HepG2 (cell line): ENCODE measurements at regions not wholly inside any gene's neighbourhood (a gene's known extent, or its start where the extent isn't known, plus 50 kb on each side); places are given as distances from the start of the nearest gene placed in this dataset.

Experiments
- CTCF ChIP-seq: sonication (generic); formaldehyde crosslinking; IDR thresholded peaks from 2 replicates; pipeline ENCODE4 v1.5.0; 2020; ENCODE audit warnings: mild to moderate bottlenecking, missing genetic modification reagents, moderate library complexity
- EZH2 ChIP-seq: conservative IDR thresholded peaks from 2 replicates; pipeline ENCODE4 v1.6.1; 2012; ENCODE audit warnings: mild to moderate bottlenecking, low read depth, low read length, moderate library complexity
- SP5 ChIP-seq: IDR thresholded peaks from 2 replicates; pipeline ENCODE4 v1.6.1; 2016; ENCODE audit warnings: low read depth, borderline replicate concordance
- TF ChIP-seq, protein P1 (sequence below): sonication (generic); formaldehyde crosslinking; IDR thresholded peaks from 2 replicates; pipeline ENCODE4 v1.4.0; 2020; ENCODE audit warnings: mild to moderate bottlenecking, missing genetic modification reagents
- TF ChIP-seq, protein P2 (sequence below): sonication (generic); formaldehyde crosslinking; IDR thresholded peaks from 2 replicates; pipeline ENCODE4 v1.4.0; 2020; ENCODE audit warnings: missing genetic modification reagents

DNA sequence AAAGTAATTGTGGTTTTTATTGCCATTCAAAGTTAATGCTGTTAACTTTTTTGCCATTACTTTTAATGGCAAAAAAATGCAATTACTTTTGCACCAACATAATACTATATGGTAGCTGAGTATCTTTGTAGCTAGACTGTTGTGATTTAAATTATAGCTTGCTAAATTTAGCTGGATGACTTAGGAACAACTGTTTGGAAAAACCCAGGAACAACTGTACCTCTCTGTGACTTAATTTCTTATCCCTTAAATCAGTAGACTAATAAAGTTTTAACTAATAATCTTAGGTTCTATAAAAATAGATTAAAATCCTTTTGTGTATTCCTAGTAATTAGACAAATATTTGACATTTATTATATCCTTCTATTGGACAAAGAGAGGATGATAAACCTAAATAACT lies 268.2 kb downstream of the TENT5A start:
- TF ChIP-seq EZH2 (no peak), CTCF (CRISPR knock-in tag) (no peak), SP5 (CRISPR knock-in tag) (no peak)
- TF ChIP-seq, protein P1, sequence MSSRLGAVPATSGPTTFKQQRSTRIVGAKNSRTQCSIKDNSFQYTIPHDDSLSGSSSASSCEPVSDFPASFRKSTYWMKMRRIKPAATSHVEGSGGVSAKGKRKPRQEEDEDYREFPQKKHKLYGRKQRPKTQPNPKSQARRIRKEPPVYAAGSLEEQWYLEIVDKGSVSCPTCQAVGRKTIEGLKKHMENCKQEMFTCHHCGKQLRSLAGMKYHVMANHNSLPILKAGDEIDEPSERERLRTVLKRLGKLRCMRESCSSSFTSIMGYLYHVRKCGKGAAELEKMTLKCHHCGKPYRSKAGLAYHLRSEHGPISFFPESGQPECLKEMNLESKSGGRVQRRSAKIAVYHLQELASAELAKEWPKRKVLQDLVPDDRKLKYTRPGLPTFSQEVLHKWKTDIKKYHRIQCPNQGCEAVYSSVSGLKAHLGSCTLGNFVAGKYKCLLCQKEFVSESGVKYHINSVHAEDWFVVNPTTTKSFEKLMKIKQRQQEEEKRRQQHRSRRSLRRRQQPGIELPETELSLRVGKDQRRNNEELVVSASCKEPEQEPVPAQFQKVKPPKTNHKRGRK (CRISPR knock-in tag) = no peak
- TF ChIP-seq, protein P2, sequence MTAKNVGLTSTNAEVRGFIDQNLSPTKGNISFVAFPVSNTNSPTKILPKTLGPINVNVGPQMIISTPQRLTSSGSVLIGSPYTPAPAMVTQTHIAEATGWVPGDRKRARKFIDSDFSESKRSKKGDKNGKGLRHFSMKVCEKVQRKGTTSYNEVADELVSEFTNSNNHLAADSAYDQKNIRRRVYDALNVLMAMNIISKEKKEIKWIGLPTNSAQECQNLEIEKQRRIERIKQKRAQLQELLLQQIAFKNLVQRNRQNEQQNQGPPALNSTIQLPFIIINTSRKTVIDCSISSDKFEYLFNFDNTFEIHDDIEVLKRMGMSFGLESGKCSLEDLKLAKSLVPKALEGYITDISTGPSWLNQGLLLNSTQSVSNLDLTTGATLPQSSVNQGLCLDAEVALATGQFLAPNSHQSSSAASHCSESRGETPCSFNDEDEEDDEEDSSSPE (CRISPR knock-in tag) = no peak
